T-cell (primary cell): ENCODE measurements at regions not wholly inside any gene's neighbourhood (a gene's known extent, or its start where the extent isn't known, plus 50 kb on each side); places are given as distances from the start of the nearest gene placed in this dataset.

ENCODE experiments used
- ATAC-seq, 4 experiments: fragments of 200-7000 bp in 3 of 4; fragments of 150-1000 bp in 1 of 4; cut with Tn5 transposase; replicated peaks in 1 of 4; 1 replicate in 3 of 4; 2 replicates in 1 of 4; pipeline ENCODE4 v1.10.0; 2021; ENCODE audit warnings: moderate library complexity in 3 of 4, mild to moderate bottlenecking in 2 of 4, moderate number of reproducible peaks in 1 of 4
- CTCF ChIA-PET, 2 donors: fragments of 300-600 bp; sonication (Branson Sonifier 250); formaldehyde crosslinking; loops; one replicate each; lab custom pipeline; 2022; ENCODE audit warnings: antibody characterized with exemption in 2 of 2; lab: Charles Lee
- POLR2A ChIA-PET, 2 donors: fragments of 300-600 bp; sonication (Branson Sonifier 250); formaldehyde crosslinking; loops; one replicate each; lab custom pipeline; 2022; ENCODE audit warnings: antibody characterized with exemption in 2 of 2; lab: Charles Lee
- DNase-seq, 35 experiments: peaks; one replicate each; pipeline versions ENCODE4 v3.0.0 to v3.0.0-alpha.2; 2013 to 2023
- H3K27ac ChIP-seq: one replicate; pipeline ENCODE4 v1.5.1; 2013; ENCODE audit warnings: low read length
- H3K27me3 ChIP-seq, 2 experiments: replicated peaks in 1 of 2; 1 replicate in 1 of 2; 2 replicates in 1 of 2; pipeline versions ENCODE4 v1.6.1 to v1.7.0; 2013; ENCODE audit warnings: low read length in 1 of 2, mixed read lengths in 1 of 2; ENCODE audit not compliant: control insufficient read depth in 2 of 2, insufficient read depth in 2 of 2; ENCODE audit errors: extremely low read depth in 1 of 2
- H3K36me3 ChIP-seq, 2 donors: 1 replicate in 1 of 2; 2 replicates in 1 of 2; pipeline versions ENCODE4 v1.6.1 to v1.7.0; 2013; ENCODE audit warnings: low read length in 1 of 2; ENCODE audit not compliant: control insufficient read depth in 2 of 2, insufficient read depth in 1 of 2; ENCODE audit errors: extremely low read depth in 1 of 2
- H3K4me1 ChIP-seq, 2 experiments: 1 replicate in 1 of 2; 2 replicates in 1 of 2; pipeline versions ENCODE4 v1.6.1 to v1.7.0; 2013; ENCODE audit warnings: low read length in 2 of 2, mixed read lengths in 1 of 2; ENCODE audit not compliant: insufficient read depth in 2 of 2, control insufficient read depth in 1 of 2; ENCODE audit errors: extremely low read depth in 1 of 2
- H3K4me3 ChIP-seq, 2 donors: 1 replicate in 1 of 2; 2 replicates in 1 of 2; pipeline versions ENCODE4 v1.5.1 to v1.7.0; 2013; ENCODE audit warnings: mild to moderate bottlenecking in 2 of 2, low read length in 1 of 2, moderate library complexity in 1 of 2; ENCODE audit not compliant: control insufficient read depth in 1 of 2; ENCODE audit errors: extremely low read depth in 1 of 2
- H3K9me3 ChIP-seq: 2 replicates; pipeline ENCODE4 v1.7.0; 2013
- H3K27ac Mint-ChIP-seq, 2 donors: one replicate each; pipeline ENCODE4 v1.8.0; 2020 to 2021; ENCODE audit warnings: mild to moderate bottlenecking in 2 of 2, mixed read lengths in 2 of 2
- H3K27me3 Mint-ChIP-seq, 2 donors: one replicate each; pipeline ENCODE4 v1.8.0; 2021 to 2022; ENCODE audit warnings: mixed read lengths in 2 of 2
- H3K36me3 Mint-ChIP-seq: one replicate; pipeline ENCODE4 v1.8.0; 2021; ENCODE audit warnings: mixed read lengths
- H3K4me1 Mint-ChIP-seq, 3 donors: one replicate each; pipeline ENCODE4 v1.8.0; 2020 to 2022; ENCODE audit warnings: mixed read lengths in 3 of 3, mild to moderate bottlenecking in 1 of 3
- H3K4me3 Mint-ChIP-seq, 3 donors: one replicate each; pipeline ENCODE4 v1.8.0; 2020 to 2022; ENCODE audit warnings: mild to moderate bottlenecking in 3 of 3, mixed read lengths in 3 of 3, moderate library complexity in 3 of 3
- H3K9me3 Mint-ChIP-seq, 3 donors: one replicate each; pipeline ENCODE4 v1.8.0; 2020 to 2022; ENCODE audit warnings: mixed read lengths in 3 of 3
- WGBS: methylation state at CpG from one replicate; pipeline ENCODE4 v1.1.5; 2013; ENCODE audit warnings: missing lambda C conversion rate; ENCODE audit not compliant: insufficient coverage; 5-methylcytosine and 5-hydroxymethylcytosine counted together

- Histone ChIP-seq H3K27ac (no peak overlapping the region), H3K4me3 (no peak overlapping the region), H3K27me3 (no peaks in the 10 kb centered on the region), H3K4me1 (no peaks in the 10 kb centered on the region), H3K36me3 (no peaks in the 10 kb centered on the region), H3K9me3 (no peaks in the 10 kb centered on the region)
- CTCF ChIA-PET: no interaction called here
- POLR2A ChIA-PET: no interaction called here
- DNase-seq: no peak
- H3K9me3 Mint-ChIP-seq: peaks cover 3 to 13% (median 5%) of the 10 kb centered on the region in 3 donors
- WGBS: no CpG with 5 or more reads among the region's 1 CpG
- H3K27ac Mint-ChIP-seq: no peak overlapping the region
- no peak overlapping the region for H3K4me3 Mint-ChIP-seq
- H3K4me1 Mint-ChIP-seq: peaks cover 0 to 2% (median 1%) of the 10 kb centered on the region in 3 donors
- ATAC-seq: no peak
- H3K27me3 Mint-ChIP-seq: peaks cover 0 to 4% of the 10 kb centered on the region in 2 donors
- no peaks in the 10 kb centered on the region for H3K36me3 Mint-ChIP-seq
These were observed 71.1 kb downstream of the OSR1 start for GRCh38 chr2:19287324-19287723.

- Mint-ChIP-seq H3K27me3 (peaks cover 4 to 8% of the 10 kb centered on the region in 2 donors), H3K9me3 (peaks cover 9 to 41% (median 18%) of the 10 kb centered on the region in 3 donors), H3K4me1 (no peaks in the 10 kb centered on the region), H3K27ac (no peak overlapping the region), H3K36me3 (no peaks in the 10 kb centered on the region), H3K4me3 (no peak overlapping the region)
- Histone ChIP-seq H3K27ac (no peak overlapping the region), H3K4me3 (no peak overlapping the region), H3K9me3 (no peaks in the 10 kb centered on the region), H3K27me3 (peaks cover 0 to 3% of the 10 kb centered on the region in 2 experiments), H3K4me1 (no peaks in the 10 kb centered on the region), H3K36me3 (no peaks in the 10 kb centered on the region)
- DNase-seq (no peak), ATAC-seq (no peak)
- 83% methylated on average over 2 of the region's 4 CpGs for WGBS
- POLR2A ChIA-PET: no interaction called here
- CTCF ChIA-PET: no interaction called here
These were observed 76.1 kb downstream of the OSR1 start for GRCh38 chr2:19282305-19282704.

DNA sequence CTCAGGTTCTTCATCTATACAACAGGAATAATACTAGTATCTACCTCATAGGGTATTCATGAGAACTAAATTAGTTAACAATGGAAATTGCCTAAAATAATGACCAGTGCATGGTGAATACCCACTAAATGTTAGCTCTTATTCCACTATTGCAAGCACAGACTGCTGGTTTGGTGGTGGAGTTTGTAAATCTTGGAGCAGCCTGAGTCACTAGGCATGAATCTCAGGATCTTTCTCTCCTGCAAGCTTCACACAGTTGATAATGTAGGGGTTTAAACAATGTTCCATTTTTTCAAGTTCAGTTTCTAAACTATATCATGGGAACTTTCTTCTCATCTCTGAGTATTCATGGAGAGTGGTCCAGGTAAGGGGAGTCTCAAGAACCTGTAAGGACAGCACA, 84.0 kb downstream of the OSR1 start:
- Mint-ChIP-seq H3K27me3 (no peaks in the 10 kb centered on the region), H3K36me3 (no peaks in the 10 kb centered on the region), H3K9me3 (peaks cover 3 to 12% (median 9%) of the 10 kb centered on the region in 3 donors), H3K4me1 (no peaks in the 10 kb centered on the region), H3K4me3 (no peak overlapping the region), H3K27ac (no peak overlapping the region)
- ChIA-PET CTCF (interaction anchor here (0.5 to 0.6 kb wide), 2 partner anchors 655 to 887 kb away, joined by 3 to 4 read pairs; no protein-coding TSS in a partner anchor), POLR2A (interaction anchor here in 1 of 2 donors (0.5 kb wide), 1 partner anchor 87 kb away, joined by 3 read pairs; no protein-coding TSS in a partner anchor)
- no peak overlapping the region for H3K4me3 ChIP-seq
- H3K27ac ChIP-seq: no peak overlapping the region
- no peaks in the 10 kb centered on the region for H3K36me3 ChIP-seq
- peaks cover 0 to 6% of the 10 kb centered on the region in 2 experiments for H3K27me3 ChIP-seq
- DNase-seq (no peak), ATAC-seq (no peak)
- no peaks in the 10 kb centered on the region for H3K9me3 ChIP-seq
- H3K4me1 ChIP-seq: no peaks in the 10 kb centered on the region

GRCh38 chr2:19272941-19273470, 85.4 kb downstream of the OSR1 start:
- H3K4me3 Mint-ChIP-seq: no peak overlapping the region
- POLR2A ChIA-PET: no interaction called here
- Histone ChIP-seq H3K4me3 (no peak overlapping the region), H3K27me3 (peaks cover 0 to 6% of the 10 kb centered on the region in 2 experiments), H3K27ac (no peak overlapping the region), H3K9me3 (no peaks in the 10 kb centered on the region), H3K4me1 (no peaks in the 10 kb centered on the region), H3K36me3 (no peaks in the 10 kb centered on the region)
- ATAC-seq (no peak), DNase-seq (no peak)
- H3K27me3 Mint-ChIP-seq: no peaks in the 10 kb centered on the region
- no peak overlapping the region for H3K27ac Mint-ChIP-seq
- H3K4me1 Mint-ChIP-seq: no peaks in the 10 kb centered on the region
- peaks cover 0 to 4% (median 0%) of the 10 kb centered on the region in 3 donors for H3K9me3 Mint-ChIP-seq
- WGBS: no CpG with 5 or more reads among the region's 1 CpG
- CTCF ChIA-PET: no interaction called here
- no peaks in the 10 kb centered on the region for H3K36me3 Mint-ChIP-seq

DNA sequence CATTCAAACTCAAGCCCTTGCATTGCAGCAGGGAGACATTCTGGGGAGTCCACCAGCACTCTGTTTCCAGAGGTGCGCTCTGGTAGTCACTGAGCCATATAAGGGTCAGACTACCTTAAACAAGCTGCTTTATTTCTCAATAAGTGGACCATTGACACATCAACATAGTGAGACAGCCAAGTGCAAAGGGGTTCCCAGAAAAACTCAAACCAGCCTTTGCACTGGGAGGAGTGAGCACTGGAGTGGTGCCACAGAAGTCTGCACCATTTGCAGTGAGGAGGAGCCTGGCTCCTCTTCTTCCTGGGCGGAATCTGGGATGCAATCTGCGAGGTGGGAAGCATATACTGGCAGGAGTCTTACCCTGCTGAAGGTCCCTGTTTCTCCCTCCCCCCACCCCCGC, 86.4 kb downstream of the OSR1 start:
- ChIA-PET POLR2A (no interaction called here), CTCF (no interaction called here)
- no peak overlapping the region for H3K4me3 Mint-ChIP-seq
- no peaks in the 10 kb centered on the region for H3K9me3 Mint-ChIP-seq
- H3K27me3 ChIP-seq: peaks cover 0 to 6% of the 10 kb centered on the region in 2 experiments
- no peak overlapping the region for H3K27ac Mint-ChIP-seq
- no peaks in the 10 kb centered on the region for H3K4me1 Mint-ChIP-seq
- H3K36me3 Mint-ChIP-seq: no peaks in the 10 kb centered on the region
- H3K4me1 ChIP-seq: no peaks in the 10 kb centered on the region
- no peak for ATAC-seq
- H3K4me3 ChIP-seq: no peak overlapping the region
- H3K27ac ChIP-seq: no peak overlapping the region
- H3K9me3 ChIP-seq: no peaks in the 10 kb centered on the region
- H3K27me3 Mint-ChIP-seq: no peaks in the 10 kb centered on the region
- WGBS: 64% methylated on average over 3 of the region's 4 CpGs
- H3K36me3 ChIP-seq: no peaks in the 10 kb centered on the region
- DNase-seq: no peak

- WGBS: 82% methylated on average over 4 of the region's 6 CpGs
- ATAC-seq (no peak), DNase-seq (no peak)
- Histone ChIP-seq H3K9me3 (no peaks in the 10 kb centered on the region), H3K4me3 (no peak overlapping the region), H3K27ac (no peak overlapping the region), H3K4me1 (no peaks in the 10 kb centered on the region), H3K36me3 (no peaks in the 10 kb centered on the region), H3K27me3 (no peaks in the 10 kb centered on the region)
- POLR2A ChIA-PET: no interaction called here
- no peaks in the 10 kb centered on the region for H3K4me1 Mint-ChIP-seq
- H3K4me3 Mint-ChIP-seq: no peak overlapping the region
- CTCF ChIA-PET: no interaction called here
- peaks cover 3 to 8% of the 10 kb centered on the region in 2 donors for H3K27me3 Mint-ChIP-seq
- H3K9me3 Mint-ChIP-seq: no peaks in the 10 kb centered on the region
- H3K36me3 Mint-ChIP-seq: no peaks in the 10 kb centered on the region
- no peak overlapping the region for H3K27ac Mint-ChIP-seq
These were observed 93.6 kb downstream of the OSR1 start for GRCh38 chr2:19264852-19265251.

GRCh38 chr2:19262150-19262549, 96.3 kb downstream of the OSR1 start:
- Histone ChIP-seq H3K36me3 (no peaks in the 10 kb centered on the region), H3K27ac (no peak overlapping the region), H3K9me3 (no peaks in the 10 kb centered on the region), H3K4me3 (no peak overlapping the region), H3K27me3 (no peaks in the 10 kb centered on the region), H3K4me1 (no peaks in the 10 kb centered on the region)
- CTCF ChIA-PET: no interaction called here
- peaks cover 3 to 8% of the 10 kb centered on the region in 2 donors for H3K27me3 Mint-ChIP-seq
- no peak overlapping the region for H3K27ac Mint-ChIP-seq
- POLR2A ChIA-PET: interaction anchor here in 1 of 2 donors (0.6 kb wide), 1 partner anchor 196 kb away, joined by 3 read pairs; no protein-coding TSS in a partner anchor
- no peaks in the 10 kb centered on the region for H3K36me3 Mint-ChIP-seq
- H3K4me3 Mint-ChIP-seq: no peak overlapping the region
- ATAC-seq: no peak
- no peaks in the 10 kb centered on the region for H3K4me1 Mint-ChIP-seq
- no peak for DNase-seq
- no peaks in the 10 kb centered on the region for H3K9me3 Mint-ChIP-seq
- 71% methylated on average over 4 of the region's 7 CpGs for WGBS
